Left renal pelvis (tissue), 4 donors: ENCODE measurements at regions not wholly inside any gene's neighbourhood (a gene's known extent, or its start where the extent isn't known, plus 50 kb on each side); places are given as distances from the start of the nearest gene placed in this dataset.

Experiments
- DNase-seq, 4 donors: peaks; one replicate each; pipeline ENCODE4 v3.0.0-alpha.2; 2013; ENCODE audit warnings: low read depth in 4 of 4, low spot score in 3 of 4

DNA sequence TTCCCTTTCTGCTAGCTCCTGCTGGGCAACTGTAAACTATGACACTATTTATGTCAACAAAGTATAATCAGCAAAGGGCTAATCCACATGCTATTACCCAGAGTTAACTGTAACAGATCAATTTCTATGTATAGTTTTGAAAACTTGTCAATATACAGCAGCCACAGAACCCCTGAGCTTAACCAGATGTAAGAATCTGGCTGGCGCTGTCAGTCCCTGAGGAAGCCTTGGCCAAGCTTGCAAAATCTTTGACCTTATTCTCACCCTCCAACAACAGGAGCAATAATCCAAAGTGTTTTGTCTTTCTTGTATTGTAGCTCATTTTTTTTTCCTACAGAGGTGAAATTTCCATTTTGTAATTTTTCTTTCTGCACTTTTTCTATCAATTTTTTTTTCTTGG lies 1230.1 kb upstream of the SLC10A2 start:
- DNase-seq = no peak

- no peak for DNase-seq
Observed at GRCh38 chr13:104295537-104295936, 1229.3 kb upstream of the SLC10A2 start.

GRCh38 chr13:104289400-104289799 lies 1223.2 kb upstream of the SLC10A2 start:
- DNase-seq = no peak

- DNase-seq = no peak
Observed at GRCh38 chr13:104288496-104288895, 1222.3 kb upstream of the SLC10A2 start.

- DNase-seq = peak in 2 of 4 donors; percentile 18 to 29
Observed at GRCh38 chr13:104286566-104287290, 1220.5 kb upstream of the SLC10A2 start.

DNA sequence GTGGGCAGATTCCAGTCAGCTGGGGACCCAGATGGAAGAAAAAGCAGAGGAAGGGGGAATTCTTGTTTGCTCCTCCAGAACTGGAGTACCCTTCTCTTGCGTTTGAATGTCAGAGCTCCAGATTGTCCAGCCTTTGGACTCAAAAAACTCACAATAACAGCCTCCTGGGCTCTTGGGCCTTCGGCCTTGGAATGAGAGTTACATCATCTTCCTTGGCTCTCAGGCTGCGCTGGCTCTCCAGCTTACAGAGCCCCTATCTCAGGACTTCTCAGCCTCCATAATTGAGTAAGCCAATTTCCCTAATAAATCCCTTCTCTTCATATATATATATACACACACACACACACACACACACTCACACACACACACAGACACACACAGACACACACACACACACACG lies 1215.7 kb upstream of the SLC10A2 start:
- DNase-seq = no peak

- no peak for DNase-seq
Observed at GRCh38 chr13:104270731-104271130, 1204.5 kb upstream of the SLC10A2 start.

DNA sequence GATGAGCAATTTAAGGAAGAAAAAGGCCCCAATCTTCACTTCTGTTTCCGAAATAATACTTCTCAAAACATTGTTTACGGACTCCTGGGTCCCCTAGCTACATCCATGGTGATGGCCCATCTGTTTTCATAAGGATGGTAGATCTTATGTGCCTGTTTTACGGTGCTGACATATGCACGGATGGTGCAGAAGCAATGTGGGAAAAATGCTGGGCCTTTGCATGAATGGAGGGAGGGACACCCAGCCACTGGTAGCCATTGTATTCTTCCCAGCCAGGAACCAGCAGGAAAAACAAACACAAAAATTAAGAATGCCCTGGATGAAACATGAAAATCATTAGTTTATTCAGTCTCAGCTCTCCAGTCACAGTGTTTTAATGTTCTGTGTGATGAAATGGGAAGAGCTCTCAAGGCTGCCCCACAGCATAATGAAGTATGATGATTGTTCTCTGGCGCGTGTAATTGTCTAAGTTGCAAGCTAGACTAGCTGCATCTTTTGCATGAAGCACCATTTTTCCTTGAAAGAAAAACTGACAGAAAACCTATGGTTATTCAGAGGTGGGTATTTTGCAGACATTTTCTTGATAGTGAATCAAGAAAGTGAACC lies 1201.1 kb upstream of the SLC10A2 start:
- no peak for DNase-seq

GRCh38 chr13:104256701-104257100 lies 1190.5 kb upstream of the SLC10A2 start:
- peak in 1 of 4 donors; percentile 8 for DNase-seq

DNA sequence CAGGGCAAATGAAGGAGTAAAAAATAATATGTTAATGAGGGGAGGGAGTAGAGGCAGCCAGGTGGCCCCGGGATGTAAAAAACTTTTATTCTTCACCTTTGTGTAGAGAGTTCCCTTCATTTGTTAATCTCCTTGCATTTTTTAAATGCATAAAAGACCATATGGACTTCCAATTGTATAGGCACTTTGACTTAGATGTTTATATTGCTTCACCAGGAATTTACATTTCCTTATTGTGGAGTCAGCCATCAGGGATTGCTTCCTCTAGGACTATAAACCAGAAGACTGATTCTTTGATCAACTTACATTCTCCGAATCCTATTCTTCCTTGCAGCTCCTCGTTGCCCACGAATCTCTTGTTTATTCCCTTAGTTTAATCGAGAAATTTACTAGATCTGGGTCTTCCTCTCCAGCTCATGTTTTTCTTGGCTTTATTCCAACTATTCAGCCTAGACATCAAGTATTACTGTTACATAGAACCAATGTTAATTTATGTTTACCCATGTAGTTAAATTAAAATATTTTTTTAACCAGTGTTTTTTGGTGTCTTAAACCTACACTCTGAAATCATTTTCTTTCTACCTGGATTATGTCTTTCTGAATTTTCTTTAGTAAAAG lies 1187.0 kb upstream of the SLC10A2 start:
- no peak for DNase-seq

DNA sequence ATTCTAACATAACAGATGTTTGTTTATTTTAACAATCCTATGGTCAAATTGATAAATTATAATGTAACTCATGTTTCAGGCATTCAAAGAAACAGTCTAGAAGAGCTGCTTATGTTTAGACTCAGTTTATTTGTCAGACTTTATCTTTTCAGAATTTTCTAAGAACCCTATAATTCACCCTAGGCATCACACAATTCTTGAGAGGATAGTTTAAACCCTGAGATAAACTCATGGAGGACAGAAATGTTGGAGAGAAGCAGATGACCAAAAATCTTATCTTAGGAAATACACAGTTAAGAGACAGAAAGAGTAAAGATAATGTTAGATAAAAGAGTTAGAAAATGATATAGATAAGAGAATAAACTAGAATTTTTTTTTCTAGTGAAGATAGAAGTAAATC lies 1185.7 kb upstream of the SLC10A2 start:
- no peak for DNase-seq

- no peak for DNase-seq
Observed at GRCh38 chr13:104246955-104247354, 1180.7 kb upstream of the SLC10A2 start.

GRCh38 chr13:104206450-104207044 lies 1140.3 kb upstream of the SLC10A2 start:
- no peak for DNase-seq

DNA sequence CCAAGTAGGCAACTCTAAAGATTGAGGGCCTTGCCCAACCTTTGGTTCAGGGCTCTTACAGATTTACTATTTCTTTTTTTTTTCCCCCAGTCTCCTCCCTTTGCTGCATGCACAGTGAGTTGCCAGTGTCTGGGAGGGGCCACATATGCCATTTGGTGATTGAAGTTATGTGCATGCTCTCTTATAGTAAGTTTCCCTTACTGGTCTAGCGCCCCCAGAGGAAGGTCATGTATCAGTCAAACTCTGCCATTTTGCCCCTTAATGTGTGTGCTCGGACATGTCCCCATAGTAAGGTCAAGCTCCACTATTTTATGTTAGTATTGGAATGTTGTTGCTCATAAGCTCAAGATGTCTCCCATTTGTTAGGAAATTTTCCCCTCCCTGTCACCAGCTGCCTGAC lies 1138.0 kb upstream of the SLC10A2 start:
- no peak for DNase-seq

DNA sequence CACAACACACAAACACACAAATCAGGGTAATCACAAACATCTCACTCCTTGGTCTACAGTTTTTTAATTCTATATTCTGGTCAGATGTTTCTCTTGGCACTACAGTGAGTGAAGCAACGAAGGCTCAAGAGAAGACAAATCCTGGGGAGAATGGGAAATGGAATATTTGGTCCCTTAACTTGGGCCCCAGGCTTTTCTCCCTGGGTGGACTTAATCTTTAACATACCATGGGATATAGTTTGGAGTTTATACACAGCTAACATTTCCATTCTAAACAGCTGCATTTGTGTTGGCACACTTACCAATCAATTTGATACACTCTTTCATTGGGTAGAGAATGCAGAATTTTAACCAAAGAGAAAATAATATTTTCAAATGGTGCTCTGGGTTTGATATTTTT lies 1132.6 kb upstream of the SLC10A2 start:
- DNase-seq = no peak

DNA sequence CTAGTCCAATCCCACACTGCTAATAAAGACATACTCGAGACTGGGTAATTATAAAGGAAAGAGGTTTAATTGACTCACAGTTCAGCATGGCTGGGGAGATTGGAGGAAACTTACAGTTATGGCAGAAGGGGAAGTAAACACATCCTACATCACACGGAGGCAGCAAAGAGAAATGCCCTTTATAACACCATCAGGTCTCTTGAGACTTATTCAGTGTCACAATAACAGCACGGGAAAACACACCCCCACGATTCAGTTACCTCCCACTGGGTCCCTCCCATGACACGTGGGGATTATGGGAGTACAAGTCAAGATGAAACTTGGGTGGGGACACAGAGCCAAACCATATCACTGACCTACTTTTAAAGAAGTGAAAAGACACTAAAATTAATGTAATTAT lies 1130.4 kb upstream of the SLC10A2 start:
- no peak for DNase-seq

GRCh38 chr13:104181526-104182231 lies 1115.5 kb upstream of the SLC10A2 start:
- DNase-seq = no peak

DNA sequence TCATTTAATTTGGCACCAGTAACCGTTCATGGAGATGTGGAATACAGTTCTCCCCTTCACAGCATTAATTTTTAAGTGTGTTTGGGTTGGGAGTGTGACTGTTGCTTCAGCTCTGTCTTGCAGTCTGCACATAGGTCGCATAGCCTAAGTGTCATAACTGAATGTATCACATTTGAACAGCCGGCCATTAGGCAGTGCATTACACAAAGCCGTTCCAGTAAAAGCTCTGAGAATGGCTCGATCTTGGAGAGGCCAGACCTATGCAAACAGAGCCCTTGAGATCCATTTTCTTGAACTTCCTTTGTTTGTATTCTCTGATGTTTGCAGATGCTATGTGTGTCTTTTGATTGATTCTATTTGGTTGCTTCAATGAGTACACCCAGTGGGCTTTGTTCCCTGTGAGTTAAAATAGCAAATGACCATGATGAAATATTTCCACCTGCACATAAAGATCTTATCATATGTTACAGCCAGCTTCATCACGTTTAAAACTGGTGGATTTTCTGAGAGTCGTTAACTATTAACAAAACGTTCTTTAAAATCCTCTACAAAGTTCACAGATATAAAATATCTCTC lies 1104.9 kb upstream of the SLC10A2 start:
- DNase-seq = no peak

DNA sequence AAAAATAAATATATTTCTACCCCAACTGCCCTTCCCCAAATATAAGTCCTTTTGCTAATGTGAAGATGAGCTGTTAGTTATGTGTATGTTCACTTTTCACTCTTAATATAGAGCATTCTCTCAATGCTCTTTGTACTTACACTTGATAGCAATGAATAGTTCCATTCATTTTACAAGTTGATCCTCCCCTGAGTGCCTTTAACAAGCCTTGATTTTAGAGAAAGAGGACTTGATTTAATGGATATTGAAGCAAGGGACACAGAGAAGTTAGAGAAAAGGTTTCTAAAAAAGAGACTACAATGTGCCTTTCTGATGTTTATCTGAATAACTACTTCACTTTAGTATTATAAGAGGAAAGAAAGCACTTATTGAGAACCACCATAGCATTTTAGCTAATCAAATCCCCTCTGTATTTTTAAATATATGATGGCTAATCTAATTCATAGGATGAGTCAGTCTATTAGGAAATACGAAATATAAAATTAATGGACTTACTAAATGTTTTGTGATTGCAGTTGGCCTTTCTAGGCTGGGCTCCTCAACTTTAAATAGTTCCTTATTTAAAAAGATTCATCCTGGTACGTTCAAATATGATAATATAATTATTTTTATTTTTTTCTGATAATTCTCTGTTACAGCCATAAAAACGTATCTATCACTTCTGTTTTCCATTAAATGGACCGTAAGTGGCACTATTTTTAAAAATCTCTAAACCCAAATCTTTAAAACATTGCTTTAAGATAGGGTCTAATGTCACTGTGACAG lies 1097.8 kb upstream of the SLC10A2 start:
- no peak for DNase-seq

GRCh38 chr13:104160536-104160935 lies 1094.3 kb upstream of the SLC10A2 start:
- peak in 1 of 4 donors; percentile 10 for DNase-seq
